MM.1S (cell line): ENCODE measurements at regions not wholly inside any gene's neighbourhood (a gene's known extent, or its start where the extent isn't known, plus 50 kb on each side); places are given as distances from the start of the nearest gene placed in this dataset.

Source experiments
- DNase-seq: peaks from one replicate; pipeline ENCODE4 v3.0.0-alpha.2; 2015
- H2AFZ ChIP-seq: fragments of 300-600 bp; sonication (generic); 2 replicates; pipeline ENCODE4 v1.6.0; 2016; ENCODE audit warnings: antibody characterized with exemption, low read length
- H3F3A ChIP-seq: fragments of 300-600 bp; sonication (generic); 2 replicates; pipeline ENCODE4 v1.6.1; 2016; ENCODE audit warnings: mild to moderate bottlenecking, antibody characterized with exemption, low read length, moderate library complexity, mixed read lengths; ENCODE audit not compliant: insufficient read depth
- H3K27ac ChIP-seq: fragments of 300-600 bp; sonication (generic); 2 replicates; pipeline ENCODE4 v1.5.1; 2016; ENCODE audit warnings: mild to moderate bottlenecking, low read length
- H3K27me3 ChIP-seq: fragments of 300-600 bp; sonication (generic); replicated peaks from 2 replicates; pipeline ENCODE4 v1.6.0; 2016; ENCODE audit warnings: low read length; ENCODE audit not compliant: insufficient read depth
- H3K36me3 ChIP-seq: fragments of 300-600 bp; sonication (generic); replicated peaks from 2 replicates; pipeline ENCODE4 v1.6.1; 2016; ENCODE audit warnings: mild to moderate bottlenecking, low read length, mixed read lengths; ENCODE audit not compliant: insufficient read depth
- H3K4me1 ChIP-seq: fragments of 300-600 bp; sonication (generic); 2 replicates; pipeline ENCODE4 v1.6.1; 2016; ENCODE audit warnings: low read length, mixed read lengths
- H3K4me2 ChIP-seq: fragments of 300-600 bp; sonication (generic); 2 replicates; pipeline ENCODE4 v1.6.0; 2016; ENCODE audit warnings: low read depth, low read length
- H3K4me3 ChIP-seq: fragments of 300-600 bp; sonication (generic); 2 replicates; pipeline ENCODE4 v1.5.1; 2016; ENCODE audit warnings: low read length, mixed read lengths
- H3K79me2 ChIP-seq: fragments of 300-600 bp; sonication (generic); 2 replicates; pipeline ENCODE4 v1.6.1; 2016; ENCODE audit warnings: mixed run types, low read length, mixed read lengths
- H3K9ac ChIP-seq: fragments of 300-600 bp; sonication (generic); 2 replicates; pipeline ENCODE4 v1.6.1; 2016; ENCODE audit warnings: low read length, mixed read lengths
- H3K9me2 ChIP-seq: fragments of 300-600 bp; sonication (generic); replicated peaks from 2 replicates; pipeline ENCODE4 v1.6.1; 2016; ENCODE audit warnings: mild to moderate bottlenecking, low read length, mixed read lengths; ENCODE audit not compliant: insufficient read depth
- H3K9me3 ChIP-seq: fragments of 300-600 bp; sonication (generic); replicated peaks from 2 replicates; pipeline ENCODE4 v1.6.1; 2016; ENCODE audit warnings: mild to moderate bottlenecking, low read length, mixed read lengths; ENCODE audit not compliant: insufficient read depth
- H4K20me1 ChIP-seq: fragments of 300-600 bp; sonication (generic); 2 replicates; pipeline ENCODE4 v1.6.1; 2016; ENCODE audit warnings: mild to moderate bottlenecking, low read length, moderate library complexity, mixed read lengths; ENCODE audit not compliant: insufficient read depth
- EZH2 ChIP-seq: fragments of 300-600 bp; sonication (generic); optimal IDR thresholded peaks from 2 replicates; pipeline ENCODE3; 2017; ENCODE audit warnings: low read depth, mild to moderate bottlenecking, antibody characterized with exemption, low read length, mixed read lengths
- EZH2phosphoT487 ChIP-seq: fragments of 300-600 bp; sonication (generic); IDR thresholded peaks from 2 replicates; pipeline ENCODE4 v1.6.1; 2018; ENCODE audit warnings: antibody characterized with exemption, low read length
- TF ChIP-seq, protein P1 (sequence below): fragments of 300-600 bp; sonication (generic); IDR thresholded peaks from 2 replicates; pipeline ENCODE4 v1.5.1; 2016; ENCODE audit warnings: antibody characterized with exemption, low read length, mixed read lengths

DNA sequence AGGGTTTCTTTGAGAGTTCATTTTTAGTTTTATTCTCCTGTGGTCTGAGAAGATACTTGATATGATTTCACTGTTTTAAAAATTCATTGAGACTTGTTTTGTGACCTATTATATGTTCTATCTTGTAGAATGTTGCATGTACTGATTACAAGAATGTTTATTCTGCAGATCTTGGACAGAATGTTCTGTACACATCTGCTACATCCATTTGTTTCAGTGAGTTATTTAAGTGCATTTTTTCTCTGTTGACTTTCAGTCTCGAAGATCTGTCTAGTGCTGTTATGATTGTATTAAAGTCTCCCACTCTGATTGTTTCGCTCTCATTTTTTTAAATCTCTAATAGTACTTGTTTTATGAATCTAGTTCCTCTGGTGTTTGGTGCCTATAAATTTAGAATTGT, 1319.8 kb downstream of the TMEM121 start:
- no peak overlapping the region for H2AFZ ChIP-seq
- no peaks in the 10 kb centered on the region; the same call in 1 of the 2 replicates for H3F3A ChIP-seq
- H3K27ac ChIP-seq, result no peak overlapping the region
- H3K79me2 ChIP-seq, result no peaks in the 10 kb centered on the region
- H3K9ac ChIP-seq, result no peak overlapping the region
- no peak overlapping the region for H3K4me3 ChIP-seq
- H3K27me3 ChIP-seq, result peaks cover 83% of the 10 kb centered on the region
- H3K4me1 ChIP-seq, result no peaks in the 10 kb centered on the region
- no peaks in the 10 kb centered on the region for H3K9me2 ChIP-seq
- no peak for DNase-seq
- TF ChIP-seq, protein P1, sequence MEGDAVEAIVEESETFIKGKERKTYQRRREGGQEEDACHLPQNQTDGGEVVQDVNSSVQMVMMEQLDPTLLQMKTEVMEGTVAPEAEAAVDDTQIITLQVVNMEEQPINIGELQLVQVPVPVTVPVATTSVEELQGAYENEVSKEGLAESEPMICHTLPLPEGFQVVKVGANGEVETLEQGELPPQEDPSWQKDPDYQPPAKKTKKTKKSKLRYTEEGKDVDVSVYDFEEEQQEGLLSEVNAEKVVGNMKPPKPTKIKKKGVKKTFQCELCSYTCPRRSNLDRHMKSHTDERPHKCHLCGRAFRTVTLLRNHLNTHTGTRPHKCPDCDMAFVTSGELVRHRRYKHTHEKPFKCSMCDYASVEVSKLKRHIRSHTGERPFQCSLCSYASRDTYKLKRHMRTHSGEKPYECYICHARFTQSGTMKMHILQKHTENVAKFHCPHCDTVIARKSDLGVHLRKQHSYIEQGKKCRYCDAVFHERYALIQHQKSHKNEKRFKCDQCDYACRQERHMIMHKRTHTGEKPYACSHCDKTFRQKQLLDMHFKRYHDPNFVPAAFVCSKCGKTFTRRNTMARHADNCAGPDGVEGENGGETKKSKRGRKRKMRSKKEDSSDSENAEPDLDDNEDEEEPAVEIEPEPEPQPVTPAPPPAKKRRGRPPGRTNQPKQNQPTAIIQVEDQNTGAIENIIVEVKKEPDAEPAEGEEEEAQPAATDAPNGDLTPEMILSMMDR, result no peak
- TF ChIP-seq EZH2, result no peak
- no peak for TF ChIP-seq EZH2phosphoT487
- no peaks in the 10 kb centered on the region for H3K36me3 ChIP-seq
- H3K9me3 ChIP-seq, result no peaks in the 10 kb centered on the region
- no peaks in the 10 kb centered on the region for H4K20me1 ChIP-seq
- H3K4me2 ChIP-seq, result no peak overlapping the region

DNA sequence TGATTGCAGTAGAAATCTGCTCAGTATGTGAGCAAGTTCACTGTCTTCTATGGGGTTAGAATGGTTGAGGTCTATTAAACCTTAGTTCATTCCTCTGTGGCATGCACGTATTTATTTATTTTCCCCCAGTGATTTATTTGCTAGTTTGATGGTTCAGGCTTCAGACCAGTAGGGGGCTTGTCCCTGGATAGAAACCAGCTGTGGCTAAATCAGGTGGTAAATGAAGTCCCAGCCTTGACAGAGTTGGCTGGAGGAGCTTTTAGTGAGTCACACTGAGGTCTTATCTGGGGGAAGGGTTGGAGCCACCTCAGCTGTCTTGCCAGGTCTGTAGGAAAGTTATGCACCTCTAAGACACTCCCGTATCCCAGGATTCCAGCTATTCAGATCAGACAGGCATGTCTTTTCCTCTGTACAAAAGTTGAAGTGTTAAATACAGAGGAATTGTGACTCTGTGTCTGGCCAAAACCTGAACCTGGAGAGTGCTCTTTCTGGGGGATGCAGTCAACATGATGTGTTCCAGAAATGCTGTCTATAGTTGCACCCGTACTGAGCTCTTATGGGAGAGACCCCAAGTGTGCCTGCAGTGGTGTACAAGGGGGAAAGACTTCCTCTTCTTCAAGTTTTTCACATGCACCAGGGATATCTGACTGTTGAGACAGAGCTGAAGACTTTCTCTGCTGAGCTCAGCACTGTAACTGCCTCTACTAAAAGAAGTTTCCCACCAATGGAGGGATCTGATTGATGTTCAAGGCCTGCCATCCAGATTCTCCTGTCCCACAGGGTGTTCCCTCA, 1322.1 kb downstream of the TMEM121 start:
- TF ChIP-seq, protein P1, result no peak
- TF ChIP-seq EZH2 (no peak), EZH2phosphoT487 (no peak)
- no peaks in the 10 kb centered on the region for H3K9me2 ChIP-seq
- no peaks in the 10 kb centered on the region for H3K36me3 ChIP-seq
- H3K9me3 ChIP-seq, result no peaks in the 10 kb centered on the region
- H3K27me3 ChIP-seq, result peaks cover 67% of the 10 kb centered on the region
- H3K79me2 ChIP-seq, result no peaks in the 10 kb centered on the region
- no peaks in the 10 kb centered on the region for H3K4me1 ChIP-seq
- H3K4me3 ChIP-seq, result no peak overlapping the region
- no peaks in the 10 kb centered on the region; the same call in 1 of the 2 replicates for H3F3A ChIP-seq
- no peak overlapping the region for H2AFZ ChIP-seq
- H4K20me1 ChIP-seq, result no peaks in the 10 kb centered on the region
- H3K9ac ChIP-seq, result no peak overlapping the region
- H3K27ac ChIP-seq, result no peak overlapping the region
- DNase-seq, result no peak
- H3K4me2 ChIP-seq, result no peak overlapping the region

DNA sequence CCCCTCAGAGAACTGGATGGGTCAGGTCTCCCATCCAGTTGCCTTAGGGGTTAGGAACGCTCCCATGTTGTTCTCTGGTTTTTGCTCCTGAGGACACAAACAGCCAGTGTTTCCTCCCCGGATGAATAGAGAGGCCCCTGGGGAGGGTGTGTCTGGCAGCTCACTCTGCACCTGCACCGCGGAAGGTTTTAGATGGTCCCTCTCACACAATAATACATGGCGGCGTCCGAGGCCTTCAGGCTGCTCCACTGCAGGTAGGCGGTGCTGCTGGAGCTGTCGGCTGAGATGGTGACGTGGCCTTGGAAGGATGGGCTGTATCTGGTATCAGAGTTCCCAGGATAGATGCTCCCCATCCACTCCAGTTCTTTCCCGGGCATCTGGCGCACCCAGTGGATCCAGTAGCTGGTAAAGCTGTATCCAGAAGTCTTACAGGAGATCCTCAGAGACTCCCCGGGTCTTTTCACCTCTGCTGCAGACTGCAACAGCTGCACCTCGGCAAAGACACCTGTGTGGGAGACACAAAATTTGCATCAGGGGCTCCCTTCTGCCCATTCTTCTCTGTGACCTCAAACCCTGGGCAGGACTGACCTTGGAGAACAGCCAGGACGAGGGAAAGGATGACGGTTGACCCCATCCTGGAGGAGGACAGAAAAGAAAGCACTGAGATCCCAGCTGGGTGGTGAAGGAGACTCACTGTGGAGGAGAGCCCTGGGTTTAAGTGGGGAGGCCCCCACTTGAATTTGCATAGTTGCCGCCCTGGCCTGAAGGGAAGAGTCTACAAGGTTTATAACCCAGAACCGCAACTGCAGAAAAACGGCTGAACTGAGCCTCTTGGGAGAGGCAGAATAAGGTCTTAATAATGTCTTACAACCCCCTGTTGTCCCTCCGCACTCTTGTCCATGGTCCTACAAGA, 1324.8 kb downstream of the TMEM121 start:
- no peaks in the 10 kb centered on the region for H3K9me3 ChIP-seq
- no peaks in the 10 kb centered on the region for H3K4me1 ChIP-seq
- no peaks in the 10 kb centered on the region for H3F3A ChIP-seq
- peak overlapping the region; percentile 25; the same call in 1 of the 2 replicates for H3K4me3 ChIP-seq
- H3K9ac ChIP-seq, result no peak overlapping the region
- no peaks in the 10 kb centered on the region for H4K20me1 ChIP-seq
- TF ChIP-seq, protein P1, result no peak
- TF ChIP-seq EZH2phosphoT487, result no peak
- no peak for TF ChIP-seq EZH2
- no peak overlapping the region for H3K27ac ChIP-seq
- peaks cover 46% of the 10 kb centered on the region for H3K27me3 ChIP-seq
- no peaks in the 10 kb centered on the region for H3K79me2 ChIP-seq
- H3K9me2 ChIP-seq, result no peaks in the 10 kb centered on the region
- peak; percentile 24 for DNase-seq
- H2AFZ ChIP-seq, result no peak overlapping the region
- no peaks in the 10 kb centered on the region for H3K36me3 ChIP-seq
- H3K4me2 ChIP-seq, result peak overlapping the region; percentile 37
